Osteocyte (in vitro differentiated cells): ENCODE measurements at regions not wholly inside any gene's neighbourhood (a gene's known extent, or its start where the extent isn't known, plus 50 kb on each side); places are given as distances from the start of the nearest gene placed in this dataset.

Source experiments
- DNase-seq: peaks from one replicate; pipeline ENCODE4 v3.0.0; 2021; ENCODE audit warnings: mixed read lengths; ENCODE audit not compliant: unreplicated experiment; ENCODE audit errors: extremely low spot score
- H3K27ac Mint-ChIP-seq: one replicate; pipeline ENCODE4 v1.8.0; 2021; ENCODE audit warnings: mild to moderate bottlenecking, mixed read lengths; ENCODE audit not compliant: unreplicated experiment
- H3K27me3 Mint-ChIP-seq: one replicate; pipeline ENCODE4 v1.8.0; 2021; ENCODE audit warnings: mixed read lengths; ENCODE audit not compliant: unreplicated experiment
- H3K36me3 Mint-ChIP-seq: one replicate; pipeline ENCODE4 v1.8.0; 2021; ENCODE audit warnings: mixed read lengths; ENCODE audit not compliant: unreplicated experiment
- H3K4me1 Mint-ChIP-seq: one replicate; pipeline ENCODE4 v1.8.0; 2021; ENCODE audit warnings: mixed read lengths; ENCODE audit not compliant: unreplicated experiment
- H3K4me3 Mint-ChIP-seq: one replicate; pipeline ENCODE4 v1.8.0; 2021; ENCODE audit warnings: mild to moderate bottlenecking, moderate library complexity, mixed read lengths; ENCODE audit not compliant: unreplicated experiment
- H3K9me3 Mint-ChIP-seq: one replicate; pipeline ENCODE4 v1.8.0; 2021; ENCODE audit warnings: mixed read lengths; ENCODE audit not compliant: unreplicated experiment
- TF ChIP-seq, protein P1 (sequence below): fragments of 200-600 bp; sonication (generic); IDR thresholded peaks from 2 replicates; pipeline ENCODE4 v1.5.0; 2021; ENCODE audit warnings: antibody characterized with exemption, mild to moderate bottlenecking, moderate library complexity

DNA sequence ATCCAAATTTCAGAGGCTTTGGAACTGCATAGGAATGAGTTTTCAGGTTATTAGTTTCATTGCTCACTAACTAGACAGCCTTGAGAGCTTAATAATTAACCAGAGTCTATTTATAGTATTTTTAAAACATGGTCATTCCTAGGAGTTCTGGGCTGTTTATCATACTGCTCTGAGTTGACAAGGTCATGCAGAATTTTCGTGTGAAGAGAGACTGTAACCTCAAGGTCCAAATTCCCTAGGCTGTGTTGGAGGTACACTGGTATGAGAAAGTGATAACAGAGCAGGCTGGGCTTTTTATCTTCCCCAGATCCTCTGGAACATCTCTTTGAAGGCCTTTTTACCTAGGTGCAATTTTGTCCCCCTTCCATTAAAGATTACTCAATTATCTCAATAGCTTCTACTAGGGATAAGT lies 736.3 kb downstream of the LTN1 start:
- DNase-seq, result no peak

GRCh38 chr21:28253961-28254360 lies 738.7 kb downstream of the LTN1 start:
- H3K4me1 Mint-ChIP-seq, result peaks cover 28% of the 10 kb centered on the region
- TF ChIP-seq, protein P1, sequence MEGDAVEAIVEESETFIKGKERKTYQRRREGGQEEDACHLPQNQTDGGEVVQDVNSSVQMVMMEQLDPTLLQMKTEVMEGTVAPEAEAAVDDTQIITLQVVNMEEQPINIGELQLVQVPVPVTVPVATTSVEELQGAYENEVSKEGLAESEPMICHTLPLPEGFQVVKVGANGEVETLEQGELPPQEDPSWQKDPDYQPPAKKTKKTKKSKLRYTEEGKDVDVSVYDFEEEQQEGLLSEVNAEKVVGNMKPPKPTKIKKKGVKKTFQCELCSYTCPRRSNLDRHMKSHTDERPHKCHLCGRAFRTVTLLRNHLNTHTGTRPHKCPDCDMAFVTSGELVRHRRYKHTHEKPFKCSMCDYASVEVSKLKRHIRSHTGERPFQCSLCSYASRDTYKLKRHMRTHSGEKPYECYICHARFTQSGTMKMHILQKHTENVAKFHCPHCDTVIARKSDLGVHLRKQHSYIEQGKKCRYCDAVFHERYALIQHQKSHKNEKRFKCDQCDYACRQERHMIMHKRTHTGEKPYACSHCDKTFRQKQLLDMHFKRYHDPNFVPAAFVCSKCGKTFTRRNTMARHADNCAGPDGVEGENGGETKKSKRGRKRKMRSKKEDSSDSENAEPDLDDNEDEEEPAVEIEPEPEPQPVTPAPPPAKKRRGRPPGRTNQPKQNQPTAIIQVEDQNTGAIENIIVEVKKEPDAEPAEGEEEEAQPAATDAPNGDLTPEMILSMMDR, result no peak
- H3K27ac Mint-ChIP-seq, result no peak overlapping the region
- H3K27me3 Mint-ChIP-seq, result no peaks in the 10 kb centered on the region
- no peaks in the 10 kb centered on the region for H3K36me3 Mint-ChIP-seq
- H3K9me3 Mint-ChIP-seq, result no peaks in the 10 kb centered on the region
- no peak overlapping the region for H3K4me3 Mint-ChIP-seq
- no peak for DNase-seq

More for the DNA sequence above, 736.3 kb downstream of the LTN1 start:
- TF ChIP-seq, protein P1, result no peak
- no peak overlapping the region for H3K27ac Mint-ChIP-seq
- H3K4me3 Mint-ChIP-seq, result no peak overlapping the region
- H3K9me3 Mint-ChIP-seq, result no peaks in the 10 kb centered on the region
- no peaks in the 10 kb centered on the region for H3K27me3 Mint-ChIP-seq
- H3K4me1 Mint-ChIP-seq, result peaks cover 24% of the 10 kb centered on the region
- H3K36me3 Mint-ChIP-seq, result no peaks in the 10 kb centered on the region

- H3K9me3 Mint-ChIP-seq, result no peaks in the 10 kb centered on the region
- no peak overlapping the region for H3K4me3 Mint-ChIP-seq
- H3K36me3 Mint-ChIP-seq, result no peaks in the 10 kb centered on the region
- peaks cover 28% of the 10 kb centered on the region for H3K4me1 Mint-ChIP-seq
- no peaks in the 10 kb centered on the region for H3K27me3 Mint-ChIP-seq
- TF ChIP-seq, protein P1, result no peak
- no peak overlapping the region for H3K27ac Mint-ChIP-seq
- no peak for DNase-seq
Measured at GRCh38 chr21:28253338-28253737, 739.3 kb downstream of the LTN1 start.

DNA sequence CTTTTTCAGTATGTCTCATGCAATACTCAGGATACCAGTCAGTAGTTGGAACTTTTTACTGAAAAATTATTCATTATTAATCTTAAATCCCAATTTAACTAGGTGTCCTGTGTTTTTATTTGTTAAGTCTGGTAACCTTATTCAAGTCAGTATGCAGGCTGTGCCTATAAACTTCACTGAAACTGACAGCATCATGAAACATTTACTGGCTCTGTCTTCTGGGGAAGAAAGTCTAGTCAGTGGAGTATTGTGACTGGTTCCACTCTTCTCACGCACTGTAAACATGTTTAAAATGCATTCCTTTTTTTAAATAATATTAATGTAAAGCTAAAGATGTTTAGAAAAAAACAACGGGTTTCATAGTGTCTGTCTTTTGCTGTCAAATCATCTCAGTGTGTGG lies 739.7 kb downstream of the LTN1 start:
- Mint-ChIP-seq H3K4me3 (no peak overlapping the region), H3K27me3 (no peaks in the 10 kb centered on the region), H3K9me3 (no peaks in the 10 kb centered on the region), H3K4me1 (peaks cover 28% of the 10 kb centered on the region), H3K36me3 (no peaks in the 10 kb centered on the region), H3K27ac (no peak overlapping the region)
- TF ChIP-seq, protein P1, result no peak
- no peak for DNase-seq

GRCh38 chr21:28250946-28251345 lies 741.7 kb downstream of the LTN1 start:
- H3K27ac Mint-ChIP-seq, result no peak overlapping the region
- H3K27me3 Mint-ChIP-seq, result no peaks in the 10 kb centered on the region
- H3K9me3 Mint-ChIP-seq, result no peaks in the 10 kb centered on the region
- H3K4me3 Mint-ChIP-seq, result no peak overlapping the region
- TF ChIP-seq, protein P1, result no peak
- no peak for DNase-seq
- H3K36me3 Mint-ChIP-seq, result no peaks in the 10 kb centered on the region
- H3K4me1 Mint-ChIP-seq, result peaks cover 13% of the 10 kb centered on the region
